ENCODE measurements at regions not wholly inside any gene's neighbourhood (a gene's known extent, or its start where the extent isn't known, plus 50 kb on each side); places are given as distances from the start of the nearest gene placed in this dataset.
"Not testable (repeated sequence)": the region's sequence is repeated elsewhere in the genome, so short reads cannot be mapped to it uniquely, and the experiment has no call there.

GRCh38 chr5:168093200-168093910 is 198.1 kb upstream of the WWC1 start:
- DNase-seq (ENCODE audit: low read depth), result no peak

- DNase-seq (ENCODE audit: low read depth), result no peak
Observed at GRCh38 chr5:168096525-168096924, 194.9 kb upstream of the WWC1 start.

- no peak for DNase-seq (ENCODE audit: low read depth)
Observed at GRCh38 chr5:168097876-168098653, 193.4 kb upstream of the WWC1 start.

- DNase-seq (ENCODE audit: low read depth), result no peak
Observed at GRCh38 chr5:168101352-168101751, 190.1 kb upstream of the WWC1 start.

GRCh38 chr5:168103018-168103417 is 188.4 kb upstream of the WWC1 start:
- not testable (repeated sequence) for DNase-seq (ENCODE audit: low read depth)

- no peak for DNase-seq (ENCODE audit: low read depth)
Observed at GRCh38 chr5:168104350-168104749, 187.1 kb upstream of the WWC1 start.

GRCh38 chr5:168104811-168105481 is 186.5 kb upstream of the WWC1 start:
- no peak for DNase-seq (ENCODE audit: low read depth)

- DNase-seq (ENCODE audit: low read depth), result peak; percentile 75
Observed at GRCh38 chr5:168106008-168106761, 185.3 kb upstream of the WWC1 start.

- DNase-seq (ENCODE audit: low read depth), result no peak
Observed at GRCh38 chr5:168109441-168109840, 182.0 kb upstream of the WWC1 start.

GRCh38 chr5:168110384-168110783 is 181.1 kb upstream of the WWC1 start:
- no peak for DNase-seq (ENCODE audit: low read depth)

- DNase-seq (ENCODE audit: low read depth), result no peak
Observed at GRCh38 chr5:168110870-168111832, 180.3 kb upstream of the WWC1 start.

- no peak for DNase-seq (ENCODE audit: low read depth)
Observed at GRCh38 chr5:168114444-168115017, 176.9 kb upstream of the WWC1 start.

- DNase-seq (ENCODE audit: low read depth), result no peak
Observed at GRCh38 chr5:168117469-168117868, 174.0 kb upstream of the WWC1 start.

- DNase-seq (ENCODE audit: low read depth), result no peak
Observed at GRCh38 chr5:168118042-168118668, 173.3 kb upstream of the WWC1 start.

- no peak for DNase-seq (ENCODE audit: low read depth)
Observed at GRCh38 chr5:168120401-168121137, 170.9 kb upstream of the WWC1 start.

- DNase-seq (ENCODE audit: low read depth), result no peak
Observed at GRCh38 chr5:168121138-168121494, 170.3 kb upstream of the WWC1 start.

- no peak for DNase-seq (ENCODE audit: low read depth)
Observed at GRCh38 chr5:168123631-168124528, 167.6 kb upstream of the WWC1 start.

GRCh38 chr5:168125445-168126199 is 165.8 kb upstream of the WWC1 start:
- no peak for DNase-seq (ENCODE audit: low read depth)
